B cell (primary cell): ENCODE measurements at regions not wholly inside any gene's neighbourhood (a gene's known extent, or its start where the extent isn't known, plus 50 kb on each side); places are given as distances from the start of the nearest gene placed in this dataset.

Experiments
- ATAC-seq: fragments of 200-7000 bp; cut with Tn5 transposase; one replicate; pipeline ENCODE4 v1.10.0; 2021; ENCODE audit warnings: low read depth, mild to moderate bottlenecking, moderate number of reproducible peaks, moderate library complexity
- CTCF ChIA-PET: fragments of 350-600 bp; sonication (Branson Sonifier 250); formaldehyde crosslinking; loops from one replicate; lab custom pipeline; 2021; ENCODE audit warnings: antibody characterized with exemption, inconsistent platforms; lab: Charles Lee
- POLR2A ChIA-PET: fragments of 350-600 bp; sonication (Branson Sonifier 250); formaldehyde crosslinking; loops from one replicate; lab custom pipeline; 2021; ENCODE audit warnings: antibody characterized with exemption; lab: Charles Lee
- DNase-seq: peaks from one replicate; pipeline ENCODE4 v3.0.0; 2013
- H2AFZ ChIP-seq: 2 replicates; pipeline ENCODE4 v1.6.1; 2012; ENCODE audit warnings: mild to moderate bottlenecking, low read depth, low read length; ENCODE audit not compliant: insufficient read depth, poor library complexity, severe bottlenecking
- H3K27ac ChIP-seq, 2 donors: 1 replicate in 1 of 2; 2 replicates in 1 of 2; pipeline ENCODE4 v1.5.1; 2012 to 2013; ENCODE audit warnings: low read length in 2 of 2, mild to moderate bottlenecking in 2 of 2, moderate library complexity in 1 of 2
- H3K27me3 ChIP-seq, 4 experiments: fragments of 200-600 bp in 1 of 4; sonication (generic) in 1 of 4; replicated peaks in 1 of 4; 1 replicate in 2 of 4; 2 replicates in 2 of 4; pipeline versions ENCODE4 v1.6.1 to v1.7.0; 2013 to 2016; ENCODE audit warnings: low read length in 3 of 4, mild to moderate bottlenecking in 2 of 4, mixed read lengths in 1 of 4, moderate library complexity in 1 of 4; ENCODE audit not compliant: insufficient read depth in 4 of 4, control insufficient read depth in 3 of 4; ENCODE audit errors: control extremely low read depth in 1 of 4
- H3K36me3 ChIP-seq, 2 experiments: replicated peaks in 1 of 2; 1 replicate in 1 of 2; 2 replicates in 1 of 2; pipeline versions ENCODE4 v1.6.1 to v1.7.1; 2013; ENCODE audit warnings: low read length in 1 of 2; ENCODE audit not compliant: insufficient read depth in 2 of 2, control insufficient read depth in 1 of 2; ENCODE audit errors: control extremely low read depth in 1 of 2, extremely low read depth in 1 of 2
- H3K4me1 ChIP-seq, 2 donors: fragments of 200-600 bp in 1 of 2; sonication (generic) in 1 of 2; 1 replicate in 1 of 2; 2 replicates in 1 of 2; pipeline versions ENCODE4 v1.5.1 to v1.6.1; 2013 to 2017; ENCODE audit warnings: low read length in 2 of 2; ENCODE audit not compliant: control insufficient read depth in 2 of 2, insufficient read depth in 2 of 2
- H3K4me2 ChIP-seq: replicated peaks from 2 replicates; pipeline ENCODE3; 2012; ENCODE audit warnings: mild to moderate bottlenecking, low read depth, low read length; ENCODE audit not compliant: poor library complexity, severe bottlenecking
- H3K4me3 ChIP-seq, 5 experiments: fragments of 200-600 bp in 1 of 5; sonication (generic) in 1 of 5; 1 replicate in 3 of 5; 2 replicates in 2 of 5; pipeline versions ENCODE4 v1.5.1 to v1.7.0; 2011 to 2016; ENCODE audit warnings: low read length in 4 of 5, mild to moderate bottlenecking in 4 of 5, low read depth in 2 of 5, control low read depth in 1 of 5, moderate library complexity in 1 of 5; ENCODE audit not compliant: insufficient read depth in 1 of 5; ENCODE audit errors: control extremely low read depth in 1 of 5, extremely low read depth in 1 of 5
- H3K79me2 ChIP-seq: fragments of 200-600 bp; sonication (generic); one replicate; pipeline ENCODE4 v1.6.0; 2016; ENCODE audit warnings: low read length; ENCODE audit not compliant: control insufficient read depth, insufficient read depth
- H3K9ac ChIP-seq: fragments of 200-600 bp; sonication (generic); 2 replicates; pipeline ENCODE4 v1.6.1; 2017; ENCODE audit warnings: mild to moderate bottlenecking, low read length, moderate library complexity
- H3K9me3 ChIP-seq, 3 donors: one replicate each; pipeline versions ENCODE4 v1.6.1 to v1.7.1; 2013; ENCODE audit warnings: low read length in 2 of 3; ENCODE audit not compliant: control insufficient read depth in 2 of 3, insufficient read depth in 1 of 3; ENCODE audit errors: control extremely low read depth in 1 of 3
- H4K20me1 ChIP-seq: 2 replicates; pipeline ENCODE4 v1.6.0; 2012; ENCODE audit warnings: mild to moderate bottlenecking, low read length; ENCODE audit not compliant: insufficient read depth, control insufficient read depth, poor library complexity, severe bottlenecking
- H3K27ac Mint-ChIP-seq: one replicate; pipeline ENCODE4 v1.8.0; 2021; ENCODE audit warnings: mixed read lengths
- H3K27me3 Mint-ChIP-seq: one replicate; pipeline ENCODE4 v1.8.0; 2021; ENCODE audit warnings: mixed read lengths
- H3K4me1 Mint-ChIP-seq: one replicate; pipeline ENCODE4 v1.8.0; 2021; ENCODE audit warnings: mixed read lengths
- H3K4me3 Mint-ChIP-seq: one replicate; pipeline ENCODE4 v1.8.0; 2021; ENCODE audit warnings: mixed read lengths
- H3K9me3 Mint-ChIP-seq: one replicate; pipeline ENCODE4 v1.8.0; 2022; ENCODE audit warnings: mixed read lengths; ENCODE audit not compliant: insufficient read depth
- CTCF ChIP-seq: fragments of 200-600 bp; IDR thresholded peaks from one replicate; pipeline ENCODE4 v1.8.0; 2022; ENCODE audit warnings: antibody characterized with exemption, mild to moderate bottlenecking
- EZH2 ChIP-seq: IDR thresholded peaks from 2 replicates; pipeline ENCODE4 v1.6.1; 2012; ENCODE audit warnings: borderline replicate concordance, low read depth, mild to moderate bottlenecking, moderate library complexity, low read length; ENCODE audit not compliant: insufficient read depth, poor library complexity, severe bottlenecking
- WGBS: methylation state at CpG from one replicate; pipeline ENCODE4 v1.1.5; 2013; ENCODE audit warnings: missing lambda C conversion rate; ENCODE audit not compliant: insufficient coverage; 5-methylcytosine and 5-hydroxymethylcytosine counted together
- intact Hi-C: fragments of 100-400 bp; cut with micrococcal nuclease; formaldehyde crosslinking; loops from one replicate; pipeline ENCODE4 v1.10.0; 2022

- H3K4me3 ChIP-seq, result no peak overlapping the region
- intact Hi-C loops, result no loop called here
- ChIA-PET POLR2A (no interaction called here), CTCF (no interaction called here)
- Mint-ChIP-seq H3K4me3 (no peak overlapping the region), H3K4me1 (no peaks in the 10 kb centered on the region), H3K27ac (no peak overlapping the region), H3K27me3 (no peaks in the 10 kb centered on the region), H3K9me3 (peaks cover 5% of the 10 kb centered on the region)
- no peaks in the 10 kb centered on the region for H3K36me3 ChIP-seq
- H2AFZ ChIP-seq, result no peak overlapping the region
- no peak overlapping the region for H3K4me2 ChIP-seq
- no peaks in the 10 kb centered on the region for H3K4me1 ChIP-seq
- DNase-seq (no peak), ATAC-seq (no peak)
- H3K79me2 ChIP-seq, result no peaks in the 10 kb centered on the region
- no peak for TF ChIP-seq CTCF
- no peak for TF ChIP-seq EZH2
- no peak overlapping the region for H3K9ac ChIP-seq
- H4K20me1 ChIP-seq, result no peaks in the 10 kb centered on the region
- peaks cover 0 to 12% (median 0%) of the 10 kb centered on the region in 3 donors for H3K9me3 ChIP-seq
- 92% methylated on average over 2 of the region's 3 CpGs for WGBS
- H3K27me3 ChIP-seq, result no peaks in the 10 kb centered on the region
- H3K27ac ChIP-seq, result no peak overlapping the region
These were observed 538.2 kb downstream of the CCDC171 start for GRCh38 chr9:16090907-16091629.

- Histone ChIP-seq H3K27ac (no peak overlapping the region), H3K36me3 (no peaks in the 10 kb centered on the region), H3K4me1 (no peaks in the 10 kb centered on the region), H3K27me3 (no peaks in the 10 kb centered on the region), H3K4me3 (no peak overlapping the region), H2AFZ (no peak overlapping the region), H3K9me3 (peaks cover 0 to 12% (median 0%) of the 10 kb centered on the region in 3 donors), H3K79me2 (no peaks in the 10 kb centered on the region), H3K9ac (no peak overlapping the region), H4K20me1 (no peaks in the 10 kb centered on the region), H3K4me2 (no peak overlapping the region)
- WGBS, result 78% methylated on average over 11 of the region's 12 CpGs
- POLR2A ChIA-PET, result no interaction called here
- no peaks in the 10 kb centered on the region for H3K4me1 Mint-ChIP-seq
- no peak for ATAC-seq
- no peak overlapping the region for H3K4me3 Mint-ChIP-seq
- H3K9me3 Mint-ChIP-seq, result peaks cover 5% of the 10 kb centered on the region
- TF ChIP-seq EZH2 (no peak), CTCF (no peak)
- no peak for DNase-seq
- H3K27ac Mint-ChIP-seq, result no peak overlapping the region
- no peaks in the 10 kb centered on the region for H3K27me3 Mint-ChIP-seq
- CTCF ChIA-PET, result no interaction called here
- intact Hi-C loops, result no loop called here
These were observed 539.6 kb downstream of the CCDC171 start for GRCh38 chr9:16092142-16093091.
